SHP77 treated with DMSO at 0.1 percent for 48 hours (cell line): ENCODE measurements at regions not wholly inside any gene's neighbourhood (a gene's known extent, or its start where the extent isn't known, plus 50 kb on each side); places are given as distances from the start of the nearest gene placed in this dataset.
"Not testable (repeated sequence)": the region's sequence is repeated elsewhere in the genome, so short reads cannot be mapped to it uniquely, and the experiment has no call there.

Experiments
- DNase-seq: peaks from one replicate; lab custom pipeline; 2025; lab: John Stamatoyannopoulos, UW

GRCh38 chr7:76849887-76850563 lies 182.1 kb downstream of the SPDYE17 start:
- DNase-seq = not testable (repeated sequence)

GRCh38 chr7:76839879-76840278 lies 192.3 kb downstream of the SPDYE17 start:
- not testable (repeated sequence) for DNase-seq

GRCh38 chr7:76839214-76839613 lies 192.9 kb downstream of the SPDYE17 start:
- DNase-seq = not testable (repeated sequence)

GRCh38 chr7:76838357-76838756 lies 193.8 kb downstream of the SPDYE17 start:
- not testable (repeated sequence) for DNase-seq

- DNase-seq = not testable (repeated sequence)
Measured at GRCh38 chr7:76829233-76829632, 202.2 kb upstream of the POMZP3 start.

GRCh38 chr7:76826181-76826580 lies 199.1 kb upstream of the POMZP3 start:
- not testable (repeated sequence) for DNase-seq

- not testable (repeated sequence) for DNase-seq
Measured at GRCh38 chr7:76809856-76810255, 182.8 kb upstream of the POMZP3 start.

- not testable (repeated sequence) for DNase-seq
Measured at GRCh38 chr7:76807588-76808100, 180.6 kb upstream of the POMZP3 start.

- not testable (repeated sequence) for DNase-seq
Measured at GRCh38 chr7:76806460-76806859, 179.4 kb upstream of the POMZP3 start.

GRCh38 chr7:76806010-76806409 lies 178.9 kb upstream of the POMZP3 start:
- DNase-seq = not testable (repeated sequence)

GRCh38 chr7:76805262-76805661 lies 178.2 kb upstream of the POMZP3 start:
- not testable (repeated sequence) for DNase-seq

GRCh38 chr7:76797639-76798038 lies 170.6 kb upstream of the POMZP3 start:
- not testable (repeated sequence) for DNase-seq

GRCh38 chr7:76780693-76781092 lies 153.6 kb upstream of the POMZP3 start:
- not testable (repeated sequence) for DNase-seq

- DNase-seq = not testable (repeated sequence)
Measured at GRCh38 chr7:76774279-76774678, 147.2 kb upstream of the POMZP3 start.

GRCh38 chr7:76771980-76772379 lies 144.9 kb upstream of the POMZP3 start:
- DNase-seq = not testable (repeated sequence)

GRCh38 chr7:76763977-76764376 lies 136.9 kb upstream of the POMZP3 start:
- not testable (repeated sequence) for DNase-seq

GRCh38 chr7:76760546-76761220 lies 133.6 kb upstream of the POMZP3 start:
- DNase-seq = not testable (repeated sequence)

GRCh38 chr7:76739538-76739937 lies 112.5 kb upstream of the POMZP3 start:
- DNase-seq = not testable (repeated sequence)

GRCh38 chr7:76736724-76737123 lies 109.6 kb upstream of the POMZP3 start:
- DNase-seq = not testable (repeated sequence)

GRCh38 chr7:76736091-76736490 lies 109.0 kb upstream of the POMZP3 start:
- DNase-seq = not testable (repeated sequence)

GRCh38 chr7:76735668-76736067 lies 108.6 kb upstream of the POMZP3 start:
- DNase-seq = not testable (repeated sequence)

GRCh38 chr7:76728571-76728974 lies 101.5 kb upstream of the POMZP3 start:
- DNase-seq = not testable (repeated sequence)

GRCh38 chr7:76723928-76724327 lies 96.8 kb upstream of the POMZP3 start:
- not testable (repeated sequence) for DNase-seq
